ENCODE measurements at regions not wholly inside any gene's neighbourhood (a gene's known extent, or its start where the extent isn't known, plus 50 kb on each side); places are given as distances from the start of the nearest gene placed in this dataset.

DNA sequence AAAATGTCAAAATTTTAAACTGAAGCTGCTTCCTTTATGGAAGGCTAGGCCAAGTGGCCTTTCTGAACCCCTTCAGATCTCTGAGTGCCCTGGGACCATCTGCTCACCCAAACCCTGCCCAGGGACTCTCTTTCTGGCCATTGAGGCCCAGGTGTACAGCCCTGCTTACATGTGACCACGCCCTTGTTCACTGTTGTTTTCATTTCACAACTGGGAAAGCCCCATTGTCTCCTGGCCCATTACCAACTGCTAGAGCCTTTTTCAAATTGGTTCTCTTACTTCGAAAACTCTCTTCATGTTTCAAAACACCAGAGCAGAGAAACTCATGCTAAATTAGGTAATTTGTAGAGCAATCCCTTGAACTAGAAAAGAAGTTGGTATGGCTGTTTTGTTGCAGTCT is 219.5 kb upstream of the TANK start:
- Mint-ChIP-seq H3K27ac (no peak overlapping the region), H3K9me3 (peaks cover 7% of the 10 kb centered on the region), H3K36me3 (no peaks in the 10 kb centered on the region), H3K27me3 (ENCODE audit: low read depth) (no peaks in the 10 kb centered on the region), H3K4me1 (peaks cover 10% of the 10 kb centered on the region), H3K4me3 (no peak overlapping the region)
- no peak for DNase-seq (ENCODE audit: low spot score in 2 of 2, unreplicated experiment in 2 of 2)
- TF ChIP-seq, protein P1, sequence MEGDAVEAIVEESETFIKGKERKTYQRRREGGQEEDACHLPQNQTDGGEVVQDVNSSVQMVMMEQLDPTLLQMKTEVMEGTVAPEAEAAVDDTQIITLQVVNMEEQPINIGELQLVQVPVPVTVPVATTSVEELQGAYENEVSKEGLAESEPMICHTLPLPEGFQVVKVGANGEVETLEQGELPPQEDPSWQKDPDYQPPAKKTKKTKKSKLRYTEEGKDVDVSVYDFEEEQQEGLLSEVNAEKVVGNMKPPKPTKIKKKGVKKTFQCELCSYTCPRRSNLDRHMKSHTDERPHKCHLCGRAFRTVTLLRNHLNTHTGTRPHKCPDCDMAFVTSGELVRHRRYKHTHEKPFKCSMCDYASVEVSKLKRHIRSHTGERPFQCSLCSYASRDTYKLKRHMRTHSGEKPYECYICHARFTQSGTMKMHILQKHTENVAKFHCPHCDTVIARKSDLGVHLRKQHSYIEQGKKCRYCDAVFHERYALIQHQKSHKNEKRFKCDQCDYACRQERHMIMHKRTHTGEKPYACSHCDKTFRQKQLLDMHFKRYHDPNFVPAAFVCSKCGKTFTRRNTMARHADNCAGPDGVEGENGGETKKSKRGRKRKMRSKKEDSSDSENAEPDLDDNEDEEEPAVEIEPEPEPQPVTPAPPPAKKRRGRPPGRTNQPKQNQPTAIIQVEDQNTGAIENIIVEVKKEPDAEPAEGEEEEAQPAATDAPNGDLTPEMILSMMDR (IDR thresholded peaks at IDR 0.05; ENCODE audit: unreplicated experiment), result no peak

DNA sequence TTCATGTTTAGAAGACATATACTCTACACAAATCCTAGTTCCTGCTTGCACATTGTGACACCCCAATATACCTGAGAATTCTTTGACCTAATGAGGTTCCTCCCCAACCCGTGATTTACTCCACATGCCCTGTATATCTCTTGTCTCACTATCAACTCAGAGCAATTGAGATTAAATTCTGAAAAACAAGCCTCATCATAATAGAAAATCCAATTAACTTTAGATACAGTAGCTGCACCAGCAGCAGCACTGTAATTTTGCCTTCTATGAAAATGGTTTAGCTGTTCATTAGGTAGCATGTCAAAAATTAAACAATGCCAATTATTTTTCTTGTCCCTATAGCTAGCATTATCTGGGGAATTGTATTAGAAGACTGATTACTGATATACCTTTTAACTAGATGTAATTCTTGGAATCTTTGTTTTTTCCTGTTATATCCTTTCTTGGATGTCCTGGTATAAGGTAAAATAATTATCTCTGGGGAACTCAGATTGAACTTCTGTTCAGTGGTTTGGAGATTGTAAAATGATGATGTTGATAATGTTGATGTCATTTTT is 218.9 kb upstream of the TANK start:
- Mint-ChIP-seq H3K9me3 (peaks cover 7% of the 10 kb centered on the region), H3K4me3 (no peak overlapping the region), H3K27me3 (ENCODE audit: low read depth) (no peaks in the 10 kb centered on the region), H3K4me1 (peaks cover 10% of the 10 kb centered on the region), H3K36me3 (no peaks in the 10 kb centered on the region), H3K27ac (no peak overlapping the region)
- DNase-seq (ENCODE audit: low spot score in 2 of 2, unreplicated experiment in 2 of 2), result no peak
- TF ChIP-seq, protein P1 (IDR thresholded peaks at IDR 0.05; ENCODE audit: unreplicated experiment), result no peak

DNA sequence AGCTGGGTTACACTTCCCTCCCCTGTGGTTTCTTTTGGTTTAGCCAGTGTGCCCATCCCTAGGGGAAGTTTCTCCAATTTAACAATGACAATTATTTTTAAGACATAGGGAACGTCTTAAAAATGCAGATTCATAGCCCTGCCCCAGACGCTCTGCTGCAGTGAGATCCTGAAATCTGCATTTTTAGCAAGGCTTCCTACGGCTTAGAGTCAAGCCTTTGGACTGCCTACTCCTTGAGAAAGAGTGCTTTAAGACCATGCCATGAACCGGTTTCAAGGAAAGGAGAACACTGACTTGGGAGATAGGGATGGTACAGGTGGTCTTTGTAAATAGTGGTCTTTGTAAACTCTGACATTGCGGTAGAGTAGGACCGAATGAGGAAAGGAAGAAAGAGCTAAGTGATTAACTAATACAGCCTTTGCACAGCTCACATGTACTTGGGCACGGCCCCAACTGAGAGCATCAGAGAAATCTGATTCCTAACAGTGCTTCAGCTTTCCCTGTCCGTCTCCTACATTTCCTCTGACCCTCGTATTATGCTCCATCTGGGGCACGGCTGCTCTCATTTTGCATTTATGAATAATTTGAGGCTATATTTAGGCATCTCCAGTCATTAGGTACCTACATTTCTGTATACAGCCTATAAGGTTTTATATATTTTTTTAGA is 217.6 kb upstream of the TANK start:
- Mint-ChIP-seq H3K9me3 (peaks cover 2% of the 10 kb centered on the region), H3K4me3 (no peak overlapping the region), H3K4me1 (peaks cover 10% of the 10 kb centered on the region), H3K36me3 (no peaks in the 10 kb centered on the region), H3K27ac (no peak overlapping the region), H3K27me3 (ENCODE audit: low read depth) (no peaks in the 10 kb centered on the region)
- no peak for DNase-seq (ENCODE audit: low spot score in 2 of 2, unreplicated experiment in 2 of 2)
- TF ChIP-seq, protein P1 (IDR thresholded peaks at IDR 0.05; ENCODE audit: unreplicated experiment), result no peak

DNA sequence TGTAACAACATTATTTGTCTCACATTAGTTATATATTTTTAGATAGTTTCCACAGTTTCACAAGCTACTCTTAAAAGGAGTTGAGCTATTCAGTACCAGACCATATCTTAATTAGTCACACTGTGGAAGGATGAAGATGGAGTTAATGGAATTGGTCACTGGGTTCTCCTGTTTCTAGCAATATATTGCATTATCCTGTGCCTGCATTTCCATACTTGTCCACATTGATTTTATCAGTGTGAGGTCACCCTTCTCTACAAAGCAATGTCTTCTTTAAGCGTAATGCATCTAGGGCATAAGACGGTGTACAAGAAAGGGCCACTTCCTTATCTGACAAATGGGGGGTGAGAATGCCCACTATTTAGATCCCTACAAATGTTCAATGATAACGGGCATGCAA is 216.8 kb upstream of the TANK start:
- no peak overlapping the region for H3K27ac Mint-ChIP-seq
- DNase-seq (ENCODE audit: low spot score in 2 of 2, unreplicated experiment in 2 of 2), result no peak
- no peaks in the 10 kb centered on the region for H3K36me3 Mint-ChIP-seq
- H3K4me1 Mint-ChIP-seq, result peaks cover 10% of the 10 kb centered on the region
- no peak overlapping the region for H3K4me3 Mint-ChIP-seq
- H3K27me3 Mint-ChIP-seq (ENCODE audit: low read depth), result no peaks in the 10 kb centered on the region
- TF ChIP-seq, protein P1 (IDR thresholded peaks at IDR 0.05; ENCODE audit: unreplicated experiment), result no peak
- H3K9me3 Mint-ChIP-seq, result no peaks in the 10 kb centered on the region

DNA sequence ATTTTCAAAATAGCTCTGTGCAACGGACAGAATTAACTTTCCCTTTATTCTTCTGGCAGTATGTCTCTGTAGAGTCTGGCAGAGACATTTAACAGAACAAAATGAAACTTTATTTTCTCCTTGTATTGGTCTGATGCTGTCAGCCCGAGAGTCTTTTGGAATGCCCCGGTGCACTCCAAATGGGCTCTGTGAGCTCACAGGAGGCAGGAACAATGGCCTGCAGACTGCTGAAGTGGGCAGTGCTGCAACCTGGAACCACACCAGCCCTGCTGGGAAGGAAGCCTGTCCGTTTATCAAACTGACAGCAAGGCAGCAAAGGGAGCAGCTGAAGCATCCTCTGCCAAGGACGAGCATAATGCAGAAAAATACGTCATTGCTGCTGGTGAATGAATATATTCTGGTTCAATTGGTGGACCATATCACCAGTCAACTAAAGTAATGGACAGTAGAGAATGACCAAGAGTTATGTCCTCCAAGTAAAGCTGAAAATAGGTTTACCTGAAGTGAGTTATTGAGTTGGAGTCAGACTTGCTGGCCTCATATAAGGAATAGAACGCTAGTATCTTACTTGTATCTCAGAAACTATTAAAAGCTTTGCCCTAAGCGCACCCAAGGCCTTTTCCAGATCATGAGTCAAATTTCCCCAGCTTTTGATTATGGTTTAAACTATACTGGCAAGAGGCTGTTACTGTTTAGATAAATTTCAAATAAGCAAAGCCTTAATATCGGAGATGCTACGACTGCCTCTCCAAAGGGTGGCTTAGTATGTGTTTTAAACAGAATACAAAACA is 207.6 kb upstream of the TANK start:
- Mint-ChIP-seq H3K4me1 (peaks cover 6% of the 10 kb centered on the region), H3K36me3 (no peaks in the 10 kb centered on the region), H3K27ac (no peak overlapping the region), H3K9me3 (no peaks in the 10 kb centered on the region), H3K27me3 (ENCODE audit: low read depth) (no peaks in the 10 kb centered on the region), H3K4me3 (no peak overlapping the region)
- DNase-seq (ENCODE audit: low spot score in 2 of 2, unreplicated experiment in 2 of 2), result no peak
- TF ChIP-seq, protein P1 (IDR thresholded peaks at IDR 0.05; ENCODE audit: unreplicated experiment), result no peak
